ENCODE measurements at regions not wholly inside any gene's neighbourhood (a gene's known extent, or its start where the extent isn't known, plus 50 kb on each side); places are given as distances from the start of the nearest gene placed in this dataset.

DNA sequence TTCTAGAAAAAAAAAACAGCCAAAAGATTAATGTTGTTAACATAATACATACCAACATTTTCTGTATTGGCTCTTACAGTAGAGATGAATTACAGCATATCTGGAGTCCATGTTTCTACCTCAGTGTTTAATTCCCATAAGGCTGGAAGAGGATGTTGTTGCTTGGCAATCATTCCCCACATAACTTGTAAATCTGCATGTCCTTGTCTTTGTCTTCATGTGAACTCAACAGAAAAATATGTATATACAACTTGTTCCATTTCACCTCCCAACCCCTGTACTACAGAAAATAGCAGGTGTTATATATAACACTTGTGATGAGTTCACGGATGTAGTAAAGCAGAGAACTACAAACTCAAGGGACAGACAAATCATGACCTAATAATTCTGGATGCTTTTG is 160.9 kb upstream of the SEMA3C start:
- no peak overlapping the region for H3K27ac ChIP-seq (ENCODE audit: extremely low read length, insufficient read depth, low read length)
- no peak overlapping the region for H3K4me2 ChIP-seq (ENCODE audit: low read depth, low read length)
- no peaks in the 10 kb centered on the region for H4K20me1 ChIP-seq (ENCODE audit: insufficient read depth, low read length)
- H3K36me3 ChIP-seq (replicated peaks in 1 of 2; ENCODE audit: control insufficient read depth in 1 of 2, insufficient read depth in 2 of 2, low read length in 2 of 2): no peaks in the 10 kb centered on the region
- CTCF ChIA-PET (ENCODE audit: low intra/inter-chr PET ratio, low total read pairs): no interaction called here
- no TSS peak for BruUV-seq (replicated peaks)
- H3K4me1 ChIP-seq (ENCODE audit: insufficient read depth, low read length): no peaks in the 10 kb centered on the region
- WGBS (ENCODE audit: low lambda C conversion rate): 62% methylated on average over 1 of the region's 1 CpG
- no peak overlapping the region for H3K4me3 ChIP-seq (replicated peaks in 1 of 3; ENCODE audit: insufficient read depth in 1 of 3, low read depth in 2 of 3, low read length in 3 of 3)
- no peaks in the 10 kb centered on the region for H3K79me2 ChIP-seq (ENCODE audit: insufficient read depth, low read length)
- H3K9me3 ChIP-seq (ENCODE audit: low read length): peaks cover 8% of the 10 kb centered on the region; the same call in 1 of the 2 replicates
- POLR2A ChIA-PET: no interaction called here
- FAIRE-seq (no peak), ATAC-seq (no peak), DNase-seq (ENCODE audit: low spot score) (no peak)
- intact Hi-C loops (cut with micrococcal nuclease; ENCODE audit: unreplicated experiment): no loop called here
- in situ Hi-C loops (cut with HindIII; ENCODE audit: extremely low pct_ligation_motif_present, low pct_unique_long_range_greater_than_20kb): no loop called here
- TF ChIP-seq POLR2G (IDR thresholded peaks at IDR 0.05; ENCODE audit: low read depth, low read length) (no peak), ZNF432 (CRISPR knock-in tag; IDR thresholded peaks at IDR 0.05; ENCODE audit: borderline replicate concordance) (no peak), ZNF460 (CRISPR knock-in tag; IDR thresholded peaks at IDR 0.05; ENCODE audit: borderline replicate concordance) (no peak), ZFP90 (CRISPR knock-in tag; IDR thresholded peaks at IDR 0.05; ENCODE audit: borderline replicate concordance) (no peak), ZNF776 (CRISPR knock-in tag; IDR thresholded peaks at IDR 0.05) (no peak), ZNF329 (CRISPR knock-in tag; IDR thresholded peaks at IDR 0.05; ENCODE audit: low read depth) (no peak), ZNF709 (CRISPR knock-in tag; IDR thresholded peaks at IDR 0.05) (no peak), PITX1 (CRISPR knock-in tag; IDR thresholded peaks at IDR 0.05) (no peak), SNRNP70 (IDR thresholded peaks at IDR 0.05; ENCODE audit: low read depth, low read length) (no peak), NFKBIZ (CRISPR knock-in tag; IDR thresholded peaks at IDR 0.05) (no peak), TGIF2 (CRISPR knock-in tag; IDR thresholded peaks at IDR 0.05) (no peak), REXO4 (CRISPR knock-in tag; IDR thresholded peaks at IDR 0.05; ENCODE audit: borderline replicate concordance) (no peak), CBX5 (CRISPR knock-in tag; IDR thresholded peaks at IDR 0.05; ENCODE audit: borderline replicate concordance) (no peak), ZSCAN31 (CRISPR knock-in tag; IDR thresholded peaks at IDR 0.05; ENCODE audit: low read depth) (no peak), ZKSCAN8 (CRISPR knock-in tag; IDR thresholded peaks at IDR 0.05; ENCODE audit: borderline replicate concordance) (no peak)
- TF ChIP-seq, protein P1, sequence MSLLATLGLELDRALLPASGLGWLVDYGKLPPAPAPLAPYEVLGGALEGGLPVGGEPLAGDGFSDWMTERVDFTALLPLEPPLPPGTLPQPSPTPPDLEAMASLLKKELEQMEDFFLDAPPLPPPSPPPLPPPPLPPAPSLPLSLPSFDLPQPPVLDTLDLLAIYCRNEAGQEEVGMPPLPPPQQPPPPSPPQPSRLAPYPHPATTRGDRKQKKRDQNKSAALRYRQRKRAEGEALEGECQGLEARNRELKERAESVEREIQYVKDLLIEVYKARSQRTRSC (CRISPR knock-in tag; IDR thresholded peaks at IDR 0.05; ENCODE audit: low read depth): no peak
- H2AFZ ChIP-seq (ENCODE audit: low read length): no peak overlapping the region
- H3K9ac ChIP-seq (ENCODE audit: insufficient read depth, low read depth, low read length): no peak overlapping the region
- no peaks in the 10 kb centered on the region for H3K27me3 ChIP-seq (ENCODE audit: control insufficient read depth in 1 of 2, insufficient read depth in 2 of 2, low read length in 2 of 2)

Data from HepG2 (cell line).